H1 (cell line): ENCODE measurements at regions not wholly inside any gene's neighbourhood (a gene's known extent, or its start where the extent isn't known, plus 50 kb on each side); places are given as distances from the start of the nearest gene placed in this dataset.

Experiments used
- CTCF ChIA-PET: fragments of 300-600 bp; sonication (Branson Sonifier 250); formaldehyde crosslinking; loops from one replicate; lab custom pipeline; 2021; ENCODE audit not compliant: partially characterized antibody; lab: Charles Lee
- POLR2A ChIA-PET: fragments of 300-600 bp; sonication (Branson Sonifier 250); formaldehyde crosslinking; loops from one replicate; lab custom pipeline; 2021; ENCODE audit warnings: inconsistent platforms; ENCODE audit not compliant: partially characterized antibody; lab: Charles Lee
- DNase-seq, 2 experiments: peaks; one replicate each; pipeline versions ENCODE4 v3.0.0 to v3.0.0-alpha.2; 2010 to 2022; ENCODE audit warnings: low spot score in 2 of 2, low read depth in 1 of 2, mixed read lengths in 1 of 2
- FAIRE-seq: peaks from 2 replicates; lab custom pipeline; 2011; peaks lifted over from hg19 to GRCh38; lab: Jason Lieb, UNC
- H2AFZ ChIP-seq: 2 replicates; pipeline ENCODE4 v1.8.1; 2012; ENCODE audit warnings: low read length, inconsistent platforms
- H2AK5ac ChIP-seq: 2 replicates; pipeline ENCODE4 v1.6.1; 2013; ENCODE audit warnings: low read depth, low read length
- H2BK120ac ChIP-seq: replicated peaks from 2 replicates; pipeline ENCODE3; 2013; ENCODE audit warnings: low read depth, low read length, inconsistent platforms
- H2BK12ac ChIP-seq: 2 replicates; pipeline ENCODE4 v1.6.1; 2013; ENCODE audit warnings: low read depth, low read length
- H2BK15ac ChIP-seq: 2 replicates; pipeline ENCODE4 v1.6.1; 2013; ENCODE audit warnings: low read length
- H2BK20ac ChIP-seq: 2 replicates; pipeline ENCODE4 v1.6.1; 2013; ENCODE audit warnings: low read length
- H2BK5ac ChIP-seq: 2 replicates; pipeline ENCODE4 v1.6.1; 2013; ENCODE audit warnings: low read depth, low read length
- H3K14ac ChIP-seq: 2 replicates; pipeline ENCODE4 v1.6.1; 2013; ENCODE audit warnings: inconsistent platforms; ENCODE audit not compliant: insufficient read length
- H3K18ac ChIP-seq: 2 replicates; pipeline ENCODE4 v1.6.1; 2013; ENCODE audit warnings: low read length; ENCODE audit errors: extremely low read depth
- H3K23ac ChIP-seq: 2 replicates; pipeline ENCODE4 v1.6.1; 2013; ENCODE audit warnings: inconsistent platforms; ENCODE audit not compliant: insufficient read length
- H3K23me2 ChIP-seq: 2 replicates; pipeline ENCODE4 v1.6.1; 2013; ENCODE audit warnings: low read depth, low read length
- H3K27ac ChIP-seq: 2 replicates; pipeline ENCODE4 v1.6.1; 2011; ENCODE audit warnings: low read depth, low read length, inconsistent platforms
- H3K27me3 ChIP-seq, 4 experiments: replicated peaks in 1 of 4; 1 replicate in 1 of 4; 2 replicates in 3 of 4; pipeline versions ENCODE4 v1.6.1 to v1.8.1; 2011 to 2013; ENCODE audit warnings: low read length in 3 of 4, mild to moderate bottlenecking in 3 of 4, inconsistent platforms in 2 of 4, mixed read lengths in 2 of 4, moderate library complexity in 1 of 4; ENCODE audit not compliant: control insufficient read depth in 3 of 4, insufficient read depth in 3 of 4; ENCODE audit errors: extremely low read depth in 1 of 4
- H3K36me3 ChIP-seq, 4 experiments: 2 replicates each; pipeline versions ENCODE4 v1.6.1 to v1.8.1; 2011 to 2013; ENCODE audit warnings: mild to moderate bottlenecking in 4 of 4, low read length in 3 of 4, moderate library complexity in 2 of 4, control low read depth in 1 of 4, inconsistent platforms in 1 of 4; ENCODE audit not compliant: insufficient read depth in 4 of 4, control insufficient read depth in 2 of 4
- H3K4ac ChIP-seq: replicated peaks from 2 replicates; pipeline ENCODE3; 2013; ENCODE audit warnings: low read length, low read depth, mixed read lengths, inconsistent platforms; ENCODE audit not compliant: insufficient read length
- H3K4me1 ChIP-seq, 4 experiments: replicated peaks in 1 of 4; 1 replicate in 1 of 4; 2 replicates in 3 of 4; pipeline versions ENCODE4 v1.6.1 to v1.8.1; 2011 to 2013; ENCODE audit warnings: low read length in 3 of 4, inconsistent platforms in 2 of 4, mixed read lengths in 1 of 4; ENCODE audit not compliant: insufficient read depth in 4 of 4, control insufficient read depth in 3 of 4
- H3K4me2 ChIP-seq, 2 experiments: 2 replicates each; pipeline versions ENCODE4 v1.6.1 to v1.8.1; 2011 to 2013; ENCODE audit warnings: low read depth in 2 of 2, low read length in 2 of 2, control low read depth in 1 of 2, inconsistent platforms in 1 of 2, mild to moderate bottlenecking in 1 of 2; ENCODE audit not compliant: insufficient read depth in 1 of 2
- H3K4me3 ChIP-seq, 4 experiments: fragments of 200-600, 300-600 bp in 1 of 4; sonication (generic), shearing (Covaris generic), sonication (Bioruptor Twin) in 1 of 4; 2 replicates each; pipeline versions ENCODE4 v1.5.1 to v1.8.1; 2011 to 2016; ENCODE audit warnings: low read length in 4 of 4, low read depth in 3 of 4, control low read depth in 2 of 4, inconsistent platforms in 2 of 4, mild to moderate bottlenecking in 2 of 4, mixed read lengths in 1 of 4, moderate library complexity in 1 of 4; ENCODE audit not compliant: insufficient read depth in 2 of 4; ENCODE audit errors: extremely low read depth in 1 of 4
- H3K56ac ChIP-seq: replicated peaks from 2 replicates; pipeline ENCODE3; 2013; ENCODE audit warnings: low read depth, mild to moderate bottlenecking, mixed read lengths, low read length, inconsistent platforms; ENCODE audit not compliant: insufficient read length
- H3K79me1 ChIP-seq: 2 replicates; pipeline ENCODE4 v1.6.1; 2013; ENCODE audit warnings: low read depth, low read length, control low read depth
- H3K79me2 ChIP-seq, 2 experiments: 2 replicates each; pipeline versions ENCODE4 v1.6.1 to v1.8.1; 2012 to 2013; ENCODE audit warnings: low read length in 2 of 2, mild to moderate bottlenecking in 2 of 2, inconsistent platforms in 1 of 2; ENCODE audit not compliant: insufficient read depth in 2 of 2, control insufficient read depth in 1 of 2
- H3K9ac ChIP-seq, 4 experiments: replicated peaks in 1 of 4; 1 replicate in 1 of 4; 2 replicates in 3 of 4; pipeline versions ENCODE4 v1.6.1 to v1.8.1; 2011 to 2013; ENCODE audit warnings: low read depth in 3 of 4, low read length in 3 of 4, control low read depth in 2 of 4, mild to moderate bottlenecking in 2 of 4, moderate library complexity in 2 of 4, inconsistent platforms in 1 of 4; ENCODE audit errors: extremely low read depth in 1 of 4
- H3K9me3 ChIP-seq, 2 experiments: 2 replicates each; pipeline versions ENCODE4 v1.6.1 to v1.8.1; 2012 to 2013; ENCODE audit warnings: mild to moderate bottlenecking in 2 of 2, moderate library complexity in 2 of 2, control low read depth in 1 of 2, inconsistent platforms in 1 of 2, low read depth in 1 of 2, low read length in 1 of 2, mixed read lengths in 1 of 2; ENCODE audit not compliant: insufficient read depth in 2 of 2
- H4K20me1 ChIP-seq, 2 experiments: replicated peaks in 1 of 2; 2 replicates each; pipeline versions ENCODE3 to v1.8.1; 2011 to 2013; ENCODE audit warnings: inconsistent platforms in 2 of 2, low read length in 2 of 2, mild to moderate bottlenecking in 1 of 2; ENCODE audit not compliant: insufficient read depth in 2 of 2, control insufficient read depth in 1 of 2
- H4K5ac ChIP-seq: 2 replicates; pipeline ENCODE4 v1.6.1; 2013; ENCODE audit warnings: low read length, low read depth, mixed read lengths, inconsistent platforms; ENCODE audit not compliant: insufficient read length
- H4K8ac ChIP-seq: 2 replicates; pipeline ENCODE4 v1.8.0; 2013; ENCODE audit warnings: mild to moderate bottlenecking, moderate library complexity, low read length, inconsistent platforms; ENCODE audit not compliant: insufficient read depth; ENCODE audit errors: extremely low read depth
- H4K91ac ChIP-seq: replicated peaks from 2 replicates; pipeline ENCODE3; 2013; ENCODE audit warnings: low read length, mixed read lengths, inconsistent platforms; ENCODE audit not compliant: insufficient read length
- BRCA1 ChIP-seq: IDR thresholded peaks from 2 replicates; pipeline ENCODE4 v1.6.1; 2012; ENCODE audit warnings: low read depth, low read length, improper control_type of control experiment
- SIN3A ChIP-seq, 2 experiments: IDR thresholded peaks in 1 of 2; conservative IDR thresholded peaks in 1 of 2; 2 replicates each; pipeline ENCODE4 v1.6.1; 2011 to 2012; ENCODE audit warnings: low read length in 2 of 2, improper control_type of control experiment in 1 of 2, low read depth in 1 of 2, mild to moderate bottlenecking in 1 of 2
- WGBS, 2 experiments: shearing (Covaris generic) in 1 of 2; methylation state at CpG; one replicate each; pipeline versions ENCODE4 v1.1.6 to v1.1.7; 2013 to 2015; ENCODE audit warnings: low lambda C conversion rate in 2 of 2, mixed read lengths in 2 of 2, inconsistent platforms in 1 of 2, low coverage in 1 of 2, missing lambda C conversion rate in 1 of 2; ENCODE audit not compliant: insufficient replicate concordance in 2 of 2, insufficient coverage in 1 of 2, insufficient read length in 1 of 2; ENCODE audit errors: extremely low coverage in 1 of 2, missing lambda C conversion rate in 1 of 2; 5-methylcytosine and 5-hydroxymethylcytosine counted together

DNA sequence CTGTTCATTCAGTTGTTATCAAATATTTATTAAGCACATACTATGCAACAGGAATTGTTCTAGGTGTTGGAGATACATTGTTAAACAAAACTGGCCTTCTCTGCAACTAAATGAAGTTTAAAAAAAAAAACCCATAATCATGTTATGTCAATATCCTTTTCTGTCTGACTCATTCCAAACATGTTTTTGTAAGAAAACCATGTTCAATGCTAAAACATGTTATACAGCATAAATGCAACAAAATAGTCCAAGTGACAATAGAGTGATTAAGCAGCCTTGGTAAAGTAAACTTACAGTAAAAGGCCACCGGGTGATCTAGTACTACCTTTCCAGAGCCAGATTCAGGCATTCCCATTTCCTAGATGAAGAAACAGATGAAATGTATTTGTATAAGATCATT lies 278.0 kb upstream of the NECTIN3 start:
- Histone ChIP-seq H2BK12ac (no peak overlapping the region), H3K4me3 (no peak overlapping the region), H3K27me3 (no peaks in the 10 kb centered on the region), H3K14ac (no peak overlapping the region), H2BK120ac (no peak overlapping the region), H3K18ac (no peak overlapping the region), H3K36me3 (no peaks in the 10 kb centered on the region; a peak in 1 of 8 replicates), H3K23me2 (no peaks in the 10 kb centered on the region), H2BK5ac (no peak overlapping the region), H3K9ac (no peak overlapping the region), H3K9me3 (0 out of 4 replicates have a peak, but pooled peaks cover 0 to under 1% of the 10 kb centered on the region in 2 experiments), H3K79me2 (no peaks in the 10 kb centered on the region), H2BK15ac (no peak overlapping the region), H2AK5ac (no peak overlapping the region), H2AFZ (no peak overlapping the region), H3K4ac (no peak overlapping the region), H3K27ac (no peak overlapping the region), H4K91ac (no peak overlapping the region), H4K20me1 (no peaks in the 10 kb centered on the region), H3K4me1 (no peaks in the 10 kb centered on the region), H3K79me1 (no peaks in the 10 kb centered on the region), H4K8ac (no peak overlapping the region), H4K5ac (no peak overlapping the region), H3K56ac (no peak overlapping the region), H2BK20ac (no peak overlapping the region), H3K4me2 (no peak overlapping the region), H3K23ac (no peak overlapping the region)
- WGBS, 2 experiments = 88% methylated on average over 1 of the region's 1 CpG; no CpG with 5 or more reads in 1 of the 2 experiments
- FAIRE-seq (no peak), DNase-seq (no peak)
- POLR2A ChIA-PET = interaction anchor here (0.6 kb wide), 1 partner anchor 10 kb away, joined by 3 read pairs; no protein-coding TSS in a partner anchor
- CTCF ChIA-PET = interaction anchor here (1.0 to 1.5 kb wide), 2 partner anchors 9 to 52 kb away, joined by 3 to 4 read pairs; no protein-coding TSS in a partner anchor
- no peak for TF ChIP-seq BRCA1
- TF ChIP-seq SIN3A (conservative IDR thresholded peaks at IDR 0.05 in 1 of 2, IDR thresholded peaks at IDR 0.05 in 1 of 2; ENCODE audit: low read depth in 1 of 2, low read length in 2 of 2) = no peak
